Nucleus accumbens (tissue), 56 donors: ENCODE measurements at regions not wholly inside any gene's neighbourhood (a gene's known extent, or its start where the extent isn't known, plus 50 kb on each side); places are given as distances from the start of the nearest gene placed in this dataset.

Experiments
- DNase-seq, 56 donors: peaks; one replicate each; lab custom pipeline; 2025; lab: John Stamatoyannopoulos, UW

GRCh38 chr16:86383488-86384262 lies 126.7 kb upstream of the FOXF1 start:
- no peak for DNase-seq

GRCh38 chr16:86384263-86384649 lies 126.1 kb upstream of the FOXF1 start:
- DNase-seq, result no peak

DNA sequence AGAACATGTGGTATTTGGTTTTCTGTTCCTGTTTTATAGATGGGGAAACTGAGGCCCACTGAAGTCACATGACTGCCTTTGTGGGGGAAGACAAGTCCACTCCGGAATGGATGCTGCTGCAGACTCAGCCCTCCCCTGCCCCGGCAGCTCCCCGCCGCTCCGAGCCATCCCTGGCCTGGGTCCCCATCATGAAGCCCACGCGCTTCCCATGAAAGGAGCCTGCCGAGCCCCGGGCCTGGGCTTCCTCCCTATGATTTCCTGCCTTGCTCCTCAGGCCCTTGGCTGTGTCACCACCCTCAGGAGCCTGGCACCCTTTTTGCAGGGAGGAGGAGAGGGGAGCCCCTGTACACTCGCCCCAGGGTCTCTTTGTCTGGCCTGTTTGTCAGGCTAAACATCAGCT lies 125.3 kb upstream of the FOXF1 start:
- DNase-seq, result no peak

DNA sequence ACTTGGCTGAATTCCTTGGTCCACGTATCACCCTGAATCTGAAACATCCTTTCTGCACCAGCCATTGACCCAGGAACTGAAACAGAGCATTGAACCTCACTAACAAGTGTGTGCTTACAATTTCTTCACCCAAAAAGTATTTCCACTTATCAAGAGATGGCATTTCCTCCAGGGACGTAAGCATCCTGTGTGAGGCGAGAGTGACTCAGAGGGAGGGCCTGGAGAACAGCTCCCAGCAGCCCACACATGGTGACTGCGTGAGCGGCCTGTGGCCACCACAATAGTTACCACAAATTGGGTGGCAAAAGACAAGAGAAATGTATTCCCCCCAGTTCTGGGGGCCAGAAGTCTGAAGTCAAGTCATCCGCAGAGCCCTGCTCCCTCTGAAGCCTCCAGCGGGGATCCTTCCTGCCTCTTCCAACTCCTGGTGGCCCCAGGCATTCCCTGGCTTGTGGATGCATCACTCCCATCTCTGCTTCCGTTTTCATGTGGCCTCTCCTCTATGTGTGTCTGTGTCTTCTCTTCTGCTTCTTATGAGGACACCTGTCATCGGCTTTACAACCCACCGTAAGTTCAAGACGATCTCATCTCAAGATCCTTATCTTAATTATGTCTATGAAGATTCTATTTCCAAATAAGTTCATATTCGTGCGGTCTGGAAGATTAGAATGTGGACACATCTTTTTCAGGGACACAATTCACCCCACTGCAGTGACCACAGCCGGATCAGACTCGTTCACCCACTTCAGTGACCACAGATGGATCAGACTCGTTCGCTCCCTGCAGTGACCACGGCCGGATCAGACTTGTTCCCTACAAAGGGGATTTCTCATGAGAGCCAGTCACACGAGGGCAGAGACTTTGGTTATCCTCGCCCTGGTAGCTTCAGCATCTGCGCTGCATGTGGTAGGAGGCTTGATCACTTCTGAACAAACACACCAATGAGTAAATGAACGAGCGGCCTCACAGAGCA lies 122.6 kb upstream of the FOXF1 start:
- no peak for DNase-seq

DNA sequence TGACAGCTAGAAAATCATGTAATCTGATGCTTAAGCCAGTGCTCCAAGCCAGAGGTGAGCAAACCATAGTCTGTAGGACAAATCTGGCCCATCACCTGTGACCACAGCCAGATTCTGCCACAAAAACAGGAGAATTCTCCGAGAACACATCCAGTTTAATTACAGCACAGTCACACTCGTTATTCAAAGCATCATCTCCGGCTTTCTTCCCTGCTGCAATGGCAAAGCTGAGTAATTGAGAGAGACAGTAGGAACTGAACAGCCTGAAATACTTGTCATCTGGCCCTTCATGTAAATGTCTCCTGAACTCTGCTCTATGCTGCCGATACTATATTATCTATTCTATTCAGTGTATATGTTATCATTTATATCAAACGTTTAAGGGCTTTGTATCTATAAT lies 121.4 kb upstream of the FOXF1 start:
- DNase-seq, result no peak

- DNase-seq, result no peak
These were observed 120.6 kb upstream of the FOXF1 start for GRCh38 chr16:86389566-86390328.

- DNase-seq, result no peak
These were observed 120.0 kb upstream of the FOXF1 start for GRCh38 chr16:86390335-86390734.

- no peak for DNase-seq
These were observed 118.8 kb upstream of the FOXF1 start for GRCh38 chr16:86391486-86391885.

DNA sequence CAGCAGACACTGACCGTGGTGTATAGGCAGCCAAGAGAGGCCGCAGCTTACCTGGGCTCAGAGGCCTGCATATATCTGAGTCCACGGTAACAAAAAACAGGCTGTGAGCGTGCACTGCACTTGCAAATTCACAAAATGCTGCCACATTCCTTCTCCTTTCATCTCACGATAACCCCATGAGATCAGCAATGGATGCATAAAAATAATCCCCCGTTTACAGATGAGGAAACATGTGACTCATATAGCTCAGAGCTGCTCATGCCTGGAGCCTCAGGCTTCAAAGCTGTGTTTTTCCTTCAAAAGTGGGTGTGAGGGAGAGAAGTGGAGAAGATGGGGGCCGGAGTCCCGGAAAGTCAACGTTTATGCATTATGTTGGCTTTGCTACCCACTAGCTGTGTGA lies 118.3 kb upstream of the FOXF1 start:
- no peak for DNase-seq

DNA sequence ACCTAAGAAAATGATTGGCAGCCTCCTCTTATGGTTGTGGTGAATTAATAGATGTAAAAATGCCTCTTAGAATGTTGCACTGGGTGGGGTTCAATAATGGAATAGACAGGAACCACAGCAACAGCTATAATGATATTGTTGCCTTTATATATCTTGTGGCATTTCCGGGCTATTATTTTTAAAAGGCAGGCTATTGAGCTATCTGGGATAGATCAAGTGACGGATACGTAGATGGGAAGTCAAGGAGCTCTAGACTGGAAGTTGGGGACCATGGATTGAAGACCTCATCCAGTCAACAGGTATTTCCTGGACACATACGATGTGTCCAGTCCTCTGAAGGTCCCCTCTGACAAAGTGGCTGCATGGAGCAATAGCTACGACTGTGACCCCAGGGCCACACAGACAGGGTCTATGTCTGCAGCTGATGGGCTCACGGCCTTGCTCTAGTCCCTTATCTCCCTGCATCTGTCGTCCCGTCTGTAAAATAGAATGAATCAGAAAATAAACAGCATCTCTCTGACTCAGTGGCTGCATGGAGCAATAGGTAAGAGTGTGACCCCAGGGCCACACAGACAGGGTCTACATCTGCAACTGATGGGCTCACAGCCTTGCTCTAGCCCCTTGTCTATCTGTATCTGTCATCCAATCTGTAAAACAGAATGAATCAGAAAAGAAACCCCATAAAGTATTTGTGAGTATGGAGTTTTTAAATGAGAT lies 117.7 kb upstream of the FOXF1 start:
- no peak for DNase-seq

- DNase-seq, result no peak
These were observed 116.3 kb upstream of the FOXF1 start for GRCh38 chr16:86393907-86394626.

DNA sequence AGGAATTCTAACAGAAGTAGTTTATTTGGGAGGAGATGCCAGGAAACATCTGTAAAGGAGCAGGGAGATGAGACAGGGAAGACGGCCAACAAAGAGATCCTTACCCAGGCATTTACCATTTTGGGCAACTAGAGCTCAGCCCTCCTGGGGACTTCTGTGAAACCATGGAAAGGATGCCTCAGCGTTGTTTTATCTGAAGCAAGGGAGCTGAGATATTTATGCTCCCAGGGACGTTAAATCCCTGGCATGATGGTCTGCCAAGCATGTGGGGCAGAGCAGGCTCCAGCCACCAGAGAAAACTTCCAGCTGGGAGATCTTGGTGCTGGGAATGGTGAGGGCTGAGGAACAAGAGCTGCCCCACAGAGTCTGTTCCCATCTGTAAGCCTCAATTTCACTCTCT lies 114.8 kb upstream of the FOXF1 start:
- DNase-seq, result no peak

DNA sequence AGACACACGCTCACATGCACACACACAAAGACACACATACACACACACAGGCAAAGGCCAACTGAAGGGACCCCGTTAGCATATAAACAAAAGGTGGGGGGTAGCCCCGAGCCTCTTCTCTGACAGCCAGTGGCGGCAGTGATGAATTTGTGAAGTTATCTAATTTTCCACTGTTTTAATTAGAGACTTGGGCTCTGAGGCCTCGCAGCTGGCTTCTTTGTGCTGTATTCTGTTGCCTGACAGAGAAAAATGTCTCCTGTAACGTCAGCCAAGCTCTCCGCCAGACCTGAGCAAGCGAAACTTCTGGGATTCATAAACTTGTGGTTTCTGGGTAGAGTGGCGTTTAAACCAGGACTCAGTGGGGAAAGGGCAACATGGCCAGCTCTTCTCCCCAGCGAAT lies 113.9 kb upstream of the FOXF1 start:
- no peak for DNase-seq

DNA sequence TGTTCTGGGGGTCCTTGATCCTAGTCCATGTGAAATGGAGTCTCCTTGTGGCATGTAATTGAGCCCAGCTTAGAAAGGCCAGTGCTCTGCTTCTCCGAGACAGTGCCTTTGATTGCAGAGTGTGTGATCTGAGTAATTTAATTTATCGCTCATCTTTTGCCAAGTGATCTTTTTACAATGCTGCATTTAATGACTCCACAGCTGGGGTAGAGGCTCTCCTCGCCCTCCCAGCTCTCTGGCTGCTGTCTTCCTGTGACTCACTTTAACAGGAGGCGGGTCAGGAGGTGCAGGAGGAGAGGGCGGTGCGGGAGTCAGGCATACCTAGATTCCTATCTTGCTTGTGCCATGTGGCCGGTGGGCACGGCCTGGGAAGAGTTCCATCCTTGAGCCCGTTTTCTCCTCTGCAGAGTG lies 113.4 kb upstream of the FOXF1 start:
- peak in 6 of 56 donors; percentile 9 to 23 (median 17) for DNase-seq

DNA sequence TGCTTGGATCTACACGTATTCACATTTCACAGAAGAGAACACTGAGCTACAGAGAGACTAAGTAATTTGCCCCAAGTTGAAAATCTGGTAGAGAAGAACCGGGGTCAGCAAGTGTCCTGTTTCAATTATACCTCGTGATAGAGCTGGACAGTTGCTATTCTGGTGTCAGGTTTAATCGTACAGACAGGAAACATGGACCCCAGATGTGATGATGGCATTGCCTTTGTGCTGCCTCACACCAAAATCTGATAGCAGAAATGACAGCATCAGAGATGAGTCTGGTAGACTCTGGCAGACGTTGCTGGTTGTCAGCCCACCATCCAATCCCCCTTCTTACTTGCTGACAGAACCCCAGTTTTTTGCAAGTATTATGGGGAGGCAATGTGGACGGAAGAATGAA lies 112.1 kb upstream of the FOXF1 start:
- no peak for DNase-seq

DNA sequence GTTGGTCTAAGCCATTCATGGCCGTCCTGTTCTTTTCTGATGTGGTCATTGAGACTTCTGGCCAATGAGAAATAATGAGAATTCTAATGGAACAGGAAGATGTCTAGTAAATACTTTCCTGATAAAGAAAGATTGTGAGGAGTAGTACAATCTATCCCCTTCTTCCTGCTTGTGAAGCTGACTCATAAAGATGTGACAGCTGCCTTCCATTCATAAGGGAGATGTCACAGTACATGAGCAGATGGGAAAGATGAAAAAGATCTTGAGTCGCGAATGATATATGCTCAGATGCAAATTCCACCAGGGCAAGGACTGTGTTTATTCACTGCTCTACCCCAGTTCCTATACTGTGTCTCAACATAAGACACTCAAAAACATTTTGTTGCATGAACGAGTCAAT lies 111.7 kb upstream of the FOXF1 start:
- DNase-seq, result no peak

DNA sequence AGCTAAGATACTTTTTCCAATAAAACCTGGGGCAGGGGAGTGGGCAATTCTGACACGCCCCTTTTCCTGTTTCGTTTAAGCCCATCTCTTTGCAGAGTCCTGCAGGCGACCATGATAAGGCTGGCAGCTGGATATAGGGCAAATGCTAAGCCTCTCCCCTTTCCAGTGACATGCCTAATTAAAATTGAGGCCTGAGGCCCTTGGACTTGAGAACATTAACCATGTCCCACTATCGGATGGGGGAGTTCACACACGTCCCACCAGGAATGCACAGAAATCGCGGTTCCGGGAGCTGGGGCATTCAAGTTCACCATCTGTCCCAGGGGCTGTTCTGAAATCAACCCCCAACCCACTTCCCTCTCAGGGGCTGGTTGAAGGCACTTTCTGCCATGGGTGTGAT lies 109.2 kb upstream of the FOXF1 start:
- DNase-seq, result no peak

GRCh38 chr16:86403085-86403484 lies 107.2 kb upstream of the FOXF1 start:
- DNase-seq, result no peak

GRCh38 chr16:86403541-86404163 lies 106.7 kb upstream of the FOXF1 start:
- DNase-seq, result peak in 6 of 56 donors; percentile 3 to 19 (median 8)
